HG02763 (cell line): ENCODE measurements at regions not wholly inside any gene's neighbourhood (a gene's known extent, or its start where the extent isn't known, plus 50 kb on each side); places are given as distances from the start of the nearest gene placed in this dataset.

Source experiments
- ATAC-seq: cut with Tn5 transposase; IDR thresholded peaks from one replicate; pipeline ENCODE4 v1.9.1; 2021; ENCODE audit warnings: mild to moderate bottlenecking, moderate library complexity; ENCODE audit not compliant: unreplicated experiment

DNA sequence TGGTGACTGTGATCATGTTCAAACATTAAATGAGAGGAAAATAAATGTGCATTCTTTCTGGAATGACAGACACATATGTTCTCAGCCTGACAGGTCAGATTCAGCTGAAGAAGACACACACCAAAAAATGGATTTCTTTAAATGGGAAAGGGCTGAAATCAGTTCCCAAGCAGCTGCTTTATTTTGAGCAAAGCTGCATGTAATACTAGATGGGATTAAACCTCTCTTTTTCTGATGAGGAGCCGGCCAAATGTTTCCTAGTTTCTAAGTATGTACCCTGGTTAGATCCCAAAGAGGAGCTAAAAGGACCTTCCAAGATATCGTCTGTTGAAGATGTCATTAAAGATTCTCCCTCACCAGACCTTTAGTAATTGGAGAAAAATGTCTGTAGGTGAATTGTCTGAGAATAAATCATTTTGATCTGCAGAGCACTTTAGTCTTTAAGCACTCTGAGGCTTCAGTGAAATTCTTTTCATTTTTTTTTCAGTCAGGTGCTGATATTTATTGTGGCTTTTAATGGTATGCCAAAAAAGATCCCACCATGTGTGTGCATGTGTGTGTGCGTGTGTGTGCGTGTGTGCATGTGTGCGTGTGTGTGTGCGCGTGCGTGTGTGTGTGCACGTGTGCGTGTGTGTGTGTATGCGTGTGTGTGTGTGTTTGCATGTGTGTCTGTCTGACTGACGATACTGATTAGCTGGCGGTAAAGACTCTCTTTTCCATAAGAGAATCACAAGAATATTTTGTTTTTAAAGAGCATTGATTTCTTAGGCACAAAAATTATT, 175.8 kb downstream of the IRS1 start:
- no peak for ATAC-seq

DNA sequence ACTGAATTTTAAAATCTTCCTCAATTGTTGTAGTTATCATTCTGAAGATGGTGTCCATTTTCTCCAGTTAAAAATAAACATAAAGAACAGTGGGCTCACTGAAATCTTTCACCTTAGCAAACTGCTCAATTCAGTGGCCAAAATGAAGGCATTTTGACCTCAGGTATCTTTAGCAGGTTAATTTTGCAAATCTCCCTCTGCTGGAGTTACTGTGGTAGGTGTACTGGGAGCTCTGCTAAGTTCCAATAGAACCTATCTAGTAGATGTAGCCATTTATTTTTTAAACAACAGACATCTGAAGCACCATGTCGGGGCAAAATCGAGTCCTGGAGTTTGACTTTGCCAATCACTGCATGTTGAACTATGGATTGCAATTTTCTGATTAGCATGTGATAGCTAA, 177.1 kb downstream of the IRS1 start:
- no peak for ATAC-seq

DNA sequence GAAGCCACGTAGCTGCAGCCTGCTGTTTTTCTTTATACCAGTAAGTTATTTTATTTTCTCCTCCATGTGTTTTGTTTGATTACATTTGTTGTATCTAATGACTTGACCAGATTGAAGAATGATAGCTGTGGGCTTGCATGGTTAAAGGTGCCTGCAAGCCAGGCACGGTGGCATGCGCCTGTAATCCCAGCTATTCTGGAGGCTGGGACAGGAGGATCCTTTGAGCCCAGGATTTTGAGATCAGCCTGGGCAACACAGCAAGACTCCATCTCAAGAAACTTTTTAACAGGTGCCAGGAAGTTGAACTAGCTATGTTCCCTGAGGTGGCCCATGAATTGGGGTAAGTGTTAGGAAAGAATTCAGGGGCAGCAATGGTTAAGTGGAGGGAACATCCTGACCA, 179.4 kb downstream of the IRS1 start:
- no peak for ATAC-seq

DNA sequence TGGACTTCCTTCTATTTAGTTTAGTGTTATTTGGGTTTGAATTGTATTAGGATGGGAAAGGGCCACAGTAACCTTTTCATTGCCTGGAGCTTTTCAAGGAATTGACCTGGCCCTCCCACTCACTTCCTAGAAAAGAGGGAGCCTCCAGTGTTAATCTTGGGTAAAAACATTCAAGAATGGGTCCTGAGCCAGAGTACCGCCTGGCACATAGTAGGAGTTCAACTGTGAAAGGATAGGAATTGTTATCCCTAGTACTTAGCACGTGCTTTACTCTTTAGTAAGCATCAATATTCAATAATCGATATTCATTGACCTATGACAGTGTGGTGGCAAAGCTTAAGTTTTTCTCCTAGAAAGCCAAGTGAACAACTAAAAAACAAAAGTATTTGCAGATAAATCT, 179.9 kb downstream of the IRS1 start:
- ATAC-seq, result no peak

DNA sequence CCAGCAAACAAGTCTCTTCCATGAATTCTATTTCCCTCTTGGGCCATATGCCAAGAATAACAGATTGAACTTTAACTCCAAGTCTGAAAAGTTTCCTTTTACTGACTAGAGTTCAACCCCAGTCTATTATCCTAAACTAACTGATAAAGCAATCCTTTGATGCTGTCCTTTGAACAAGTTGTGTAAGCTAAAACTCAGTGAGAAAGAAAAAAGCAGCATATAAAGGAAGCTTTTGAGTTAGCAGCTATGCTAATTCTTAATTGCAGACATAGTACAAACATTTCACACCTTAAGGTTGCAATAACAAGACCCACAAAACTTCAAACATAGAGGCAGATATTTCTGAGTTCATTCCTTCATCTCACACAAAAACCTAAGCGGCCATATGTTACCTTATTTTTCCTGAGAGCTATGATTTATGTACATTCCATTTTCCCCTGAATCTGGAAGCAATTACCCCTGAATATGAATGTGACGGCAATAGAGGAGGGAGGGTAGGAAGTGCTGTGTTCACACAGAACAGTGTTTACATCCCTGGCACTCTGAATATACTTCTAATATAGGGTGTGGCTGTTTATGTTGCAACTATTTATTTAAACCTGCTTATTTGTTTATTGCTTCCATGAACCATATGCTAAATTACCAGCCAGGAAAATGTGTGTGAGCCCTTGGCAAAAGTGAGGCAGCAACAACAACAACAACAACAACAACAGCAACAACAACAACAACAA, 180.6 kb downstream of the IRS1 start:
- no peak for ATAC-seq

DNA sequence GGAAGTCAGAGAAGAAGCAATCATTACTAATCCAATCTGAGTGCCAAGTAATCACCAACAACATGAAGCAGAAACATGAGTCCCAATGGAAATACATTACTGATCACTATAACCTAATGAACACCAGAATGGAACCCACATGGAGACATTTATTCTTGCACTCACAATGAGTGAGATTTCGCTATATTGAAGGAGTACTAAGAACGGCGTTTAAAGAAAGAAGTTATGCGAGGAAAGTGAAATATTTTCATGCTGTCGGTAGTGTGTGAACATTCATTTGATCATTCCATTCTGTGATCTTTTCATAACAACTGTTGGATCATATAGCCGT, 181.1 kb downstream of the IRS1 start:
- ATAC-seq, result no peak

- no peak for ATAC-seq
Observed at GRCh38 chr2:226615891-226616290, 183.7 kb downstream of the IRS1 start.

GRCh38 chr2:226611944-226612318, 187.7 kb downstream of the IRS1 start:
- ATAC-seq, result no peak

- no peak for ATAC-seq
Observed at GRCh38 chr2:226611196-226611943, 188.2 kb downstream of the IRS1 start.

GRCh38 chr2:226609366-226609765, 190.3 kb downstream of the IRS1 start:
- no peak for ATAC-seq

DNA sequence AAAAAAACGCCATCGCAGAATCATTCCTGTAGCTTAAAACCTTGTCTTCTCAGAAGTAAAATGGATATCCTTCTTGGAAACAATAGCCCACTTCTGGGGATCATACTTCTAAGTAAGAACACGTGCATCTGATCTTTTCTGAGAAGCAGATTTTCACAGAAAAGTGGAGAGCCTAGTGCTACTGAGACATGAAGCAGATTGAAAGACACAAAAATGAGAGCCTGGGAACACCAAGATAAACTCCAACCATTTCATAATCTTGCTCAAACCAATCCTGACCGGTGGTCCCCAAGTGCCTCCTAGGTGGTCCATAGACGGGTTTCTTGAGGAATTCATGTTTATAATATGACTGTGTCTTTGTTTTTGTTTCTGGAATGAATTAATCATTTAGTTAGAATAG, 191.2 kb downstream of the IRS1 start:
- ATAC-seq, result no peak

DNA sequence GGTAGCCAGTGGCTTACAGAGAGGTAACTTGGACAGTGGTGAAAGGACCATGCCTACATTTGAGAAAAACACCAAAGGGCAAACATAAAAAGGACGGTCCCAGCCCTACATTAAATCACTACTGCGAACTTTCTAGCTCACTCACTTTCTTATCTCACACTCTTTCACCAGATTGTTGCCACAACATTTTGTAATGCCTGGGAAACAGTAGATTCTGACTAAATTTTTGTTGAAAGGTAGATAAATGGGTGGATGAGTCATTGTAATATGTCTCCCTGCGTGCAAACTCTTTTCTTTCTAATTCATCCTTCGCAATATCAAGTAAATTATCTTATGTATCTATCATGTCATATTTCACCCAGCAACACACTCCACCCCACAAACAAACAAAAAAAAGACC, 192.2 kb downstream of the IRS1 start:
- ATAC-seq, result no peak

DNA sequence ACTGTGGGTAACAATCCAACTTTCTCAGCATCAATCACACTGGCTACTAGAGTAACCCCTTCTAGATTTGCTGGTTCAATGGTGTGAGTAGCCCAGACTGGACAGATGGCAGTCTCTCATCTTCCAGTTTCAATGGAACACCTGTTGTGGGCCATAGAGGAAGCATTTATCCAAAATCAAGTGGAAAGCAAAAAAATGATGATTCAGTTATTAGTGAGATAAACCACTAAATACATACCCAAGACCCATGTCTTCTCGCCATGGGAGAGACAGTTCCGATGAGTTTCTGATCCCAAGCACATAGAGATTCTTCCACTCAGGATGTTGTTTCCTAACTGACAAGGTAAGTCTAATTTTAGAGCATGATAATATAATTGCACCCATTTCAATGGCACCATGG, 194.0 kb downstream of the IRS1 start:
- no peak for ATAC-seq

DNA sequence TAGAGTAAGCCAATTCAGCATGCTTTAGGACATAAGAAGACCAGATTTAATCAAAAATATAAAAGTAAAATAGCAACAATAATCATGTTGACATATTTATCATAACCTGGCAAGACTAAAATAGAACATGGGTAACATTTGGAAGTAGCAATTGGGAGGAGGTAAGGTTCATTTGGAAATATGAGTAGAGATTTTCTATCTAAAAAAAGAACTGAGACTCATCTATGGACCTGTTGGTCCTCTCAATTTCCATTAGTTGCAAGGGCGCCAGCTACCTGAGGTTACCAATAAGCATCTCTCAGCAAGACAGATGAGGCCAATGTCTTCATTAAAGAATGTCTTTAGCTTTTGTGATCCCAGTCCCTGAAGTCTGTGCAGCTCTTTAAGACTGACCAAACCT, 196.0 kb downstream of the IRS1 start:
- no peak for ATAC-seq

GRCh38 chr2:226601881-226602662, 197.5 kb downstream of the IRS1 start:
- no peak for ATAC-seq

DNA sequence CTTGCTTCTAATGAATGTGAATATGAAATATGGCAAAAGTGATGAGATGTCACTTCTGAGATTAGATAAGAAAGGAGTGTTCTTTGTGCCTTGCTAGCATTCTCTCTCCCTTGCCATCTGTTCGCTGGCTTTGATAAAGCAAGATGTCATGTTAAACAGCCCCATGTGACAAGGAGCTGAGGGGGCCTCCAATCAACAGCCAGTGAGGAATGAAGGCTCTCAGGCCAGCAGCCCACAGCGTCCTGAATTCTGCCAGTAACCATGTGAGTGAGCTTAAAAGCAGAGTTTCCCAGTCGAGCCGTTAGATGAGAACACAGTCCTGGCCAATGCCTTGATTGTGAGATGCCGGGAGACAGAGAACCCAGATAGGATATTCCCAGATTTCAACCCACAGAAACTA, 198.8 kb downstream of the IRS1 start:
- ATAC-seq, result no peak

DNA sequence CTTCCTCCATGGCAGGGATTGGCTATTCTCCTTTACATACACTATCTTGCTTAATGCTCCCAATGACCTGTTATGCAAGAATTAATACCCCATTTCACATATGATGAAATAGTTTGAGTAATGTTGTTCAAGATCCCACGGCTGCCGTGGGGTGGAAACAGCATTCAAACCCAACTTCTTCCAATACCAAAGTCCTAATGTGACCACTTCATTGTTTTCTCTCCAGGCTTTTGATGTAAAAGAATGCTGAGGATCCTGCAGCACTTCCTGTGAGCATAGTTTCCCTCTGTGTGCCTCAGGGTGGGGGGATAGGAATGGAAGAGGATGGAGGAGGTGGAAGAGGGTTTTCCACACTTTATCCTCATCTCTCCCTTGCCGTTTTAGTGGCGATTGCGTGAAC, 199.4 kb downstream of the IRS1 start:
- ATAC-seq, result no peak

DNA sequence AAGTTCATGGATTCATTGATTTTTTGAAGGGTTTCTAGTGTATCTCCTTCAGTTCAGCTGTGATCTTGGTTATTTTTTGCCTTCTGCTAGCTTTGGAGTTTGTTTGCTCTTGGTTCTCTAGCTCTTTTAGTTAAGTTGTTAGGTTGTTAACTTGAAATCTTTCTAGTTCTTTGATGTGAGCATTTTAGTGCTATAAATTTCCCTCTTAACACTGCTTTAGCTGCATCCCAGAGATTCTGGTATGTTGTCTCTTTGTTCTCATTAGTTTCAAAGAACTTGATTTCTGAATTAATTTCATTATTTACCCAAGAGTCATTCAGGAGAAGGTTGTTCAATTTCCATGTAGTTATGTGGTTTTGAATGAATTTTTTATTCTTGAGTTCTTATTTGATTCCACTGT, 210.6 kb downstream of the IRS1 start:
- ATAC-seq, result no peak

DNA sequence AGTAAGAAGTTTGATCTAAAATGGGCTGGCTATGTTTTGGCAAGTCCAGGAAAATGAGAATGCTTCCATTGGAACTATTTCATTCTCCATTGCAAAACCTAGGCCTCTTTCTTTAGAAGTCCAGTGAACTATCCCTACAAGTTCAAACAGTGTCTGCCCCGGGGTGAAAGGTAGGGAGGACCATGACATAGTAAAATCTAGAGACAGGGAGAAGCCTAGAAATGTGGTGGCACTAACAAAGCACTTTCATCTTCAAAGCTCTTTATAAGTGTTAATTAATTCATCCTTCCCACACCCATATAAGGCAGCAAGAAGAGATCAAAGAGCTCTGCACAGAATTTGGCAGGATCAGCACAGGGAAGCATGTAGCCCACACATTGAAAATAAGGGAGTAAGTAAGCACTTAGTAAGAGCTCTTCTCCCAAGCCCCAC, 214.5 kb downstream of the IRS1 start:
- no peak for ATAC-seq

GRCh38 chr2:226584518-226585055, 215.0 kb downstream of the IRS1 start:
- ATAC-seq, result no peak

DNA sequence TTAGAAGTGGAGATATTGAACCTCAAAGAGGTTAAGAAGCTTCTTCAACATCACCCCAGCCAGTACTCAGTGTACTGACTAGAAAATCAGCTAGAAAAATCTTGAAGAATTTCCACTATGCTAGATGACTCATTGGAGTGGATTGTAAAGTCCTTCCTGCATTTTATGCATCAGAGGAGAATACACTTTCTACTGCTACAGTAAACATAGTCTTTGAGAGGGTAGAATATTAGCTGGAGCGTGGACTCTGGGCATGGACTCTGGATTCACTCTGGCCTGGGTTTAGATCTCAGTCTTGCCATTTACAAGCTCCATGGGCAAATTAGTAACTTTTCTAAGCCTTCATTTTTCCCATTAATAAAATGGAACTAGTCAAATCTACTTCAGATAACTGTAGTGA, 215.9 kb downstream of the IRS1 start:
- no peak for ATAC-seq
